ENCODE measurements at regions not wholly inside any gene's neighbourhood (a gene's known extent, or its start where the extent isn't known, plus 50 kb on each side); places are given as distances from the start of the nearest gene placed in this dataset.

GRCh38 chr5:158458086-158458485 lies 599.1 kb upstream of the CLINT1 start:
- no peaks in the 10 kb centered on the region for H3K4me1 ChIP-seq (ENCODE audit: control insufficient read depth, extremely low read depth, insufficient read depth, low read length)
- H3K4me2 ChIP-seq (ENCODE audit: control insufficient read depth, extremely low read depth, insufficient read depth, low read depth, low read length) = no peak overlapping the region
- no peak overlapping the region for H3K4me3 ChIP-seq (ENCODE audit: control insufficient read depth in 2 of 3, extremely low read depth in 1 of 3, insufficient read depth in 2 of 3, low read depth in 1 of 3, low read length in 3 of 3)
- no peaks in the 10 kb centered on the region for H3K9me1 ChIP-seq (ENCODE audit: control insufficient read depth, extremely low read depth, insufficient read depth, low read length)
- no peaks in the 10 kb centered on the region for H4K20me1 ChIP-seq (ENCODE audit: control insufficient read depth, extremely low read depth, insufficient read depth, low read length)
- H3K9me3 ChIP-seq (ENCODE audit: control insufficient read depth, low read depth, low read length) = no peaks in the 10 kb centered on the region
- DNase-seq (ENCODE audit: low read depth, low spot score) (no peak), FAIRE-seq (no peak)
- H3K79me2 ChIP-seq (ENCODE audit: control insufficient read depth, insufficient read depth, low read length) = no peaks in the 10 kb centered on the region
- dilution Hi-C loops (cut with MboI; ENCODE audit: extremely low pct_ligation_motif_present, low sequenced_read_pairs) = no loop called here
- no peaks in the 10 kb centered on the region for H3K36me3 ChIP-seq (ENCODE audit: control insufficient read depth in 2 of 2, extremely low read depth in 1 of 2, insufficient read depth in 2 of 2, low read length in 2 of 2)
- no peak for TF ChIP-seq EZH2 (IDR thresholded peaks at IDR 0.05; ENCODE audit: low read length)
- TF ChIP-seq, protein P1, sequence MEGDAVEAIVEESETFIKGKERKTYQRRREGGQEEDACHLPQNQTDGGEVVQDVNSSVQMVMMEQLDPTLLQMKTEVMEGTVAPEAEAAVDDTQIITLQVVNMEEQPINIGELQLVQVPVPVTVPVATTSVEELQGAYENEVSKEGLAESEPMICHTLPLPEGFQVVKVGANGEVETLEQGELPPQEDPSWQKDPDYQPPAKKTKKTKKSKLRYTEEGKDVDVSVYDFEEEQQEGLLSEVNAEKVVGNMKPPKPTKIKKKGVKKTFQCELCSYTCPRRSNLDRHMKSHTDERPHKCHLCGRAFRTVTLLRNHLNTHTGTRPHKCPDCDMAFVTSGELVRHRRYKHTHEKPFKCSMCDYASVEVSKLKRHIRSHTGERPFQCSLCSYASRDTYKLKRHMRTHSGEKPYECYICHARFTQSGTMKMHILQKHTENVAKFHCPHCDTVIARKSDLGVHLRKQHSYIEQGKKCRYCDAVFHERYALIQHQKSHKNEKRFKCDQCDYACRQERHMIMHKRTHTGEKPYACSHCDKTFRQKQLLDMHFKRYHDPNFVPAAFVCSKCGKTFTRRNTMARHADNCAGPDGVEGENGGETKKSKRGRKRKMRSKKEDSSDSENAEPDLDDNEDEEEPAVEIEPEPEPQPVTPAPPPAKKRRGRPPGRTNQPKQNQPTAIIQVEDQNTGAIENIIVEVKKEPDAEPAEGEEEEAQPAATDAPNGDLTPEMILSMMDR (optimal IDR thresholded peaks at IDR 0.05 in 1 of 3, IDR thresholded peaks at IDR 0.05 in 1 of 3, conservative IDR thresholded peaks at IDR 0.05 in 1 of 3; ENCODE audit: extremely low read depth in 1 of 3, insufficient read depth in 2 of 3, low read length in 3 of 3) = no peak
- no peak overlapping the region for H3K27ac ChIP-seq (ENCODE audit: control insufficient read depth, insufficient read depth, low read length)
- H3K27me3 ChIP-seq (ENCODE audit: control insufficient read depth, extremely low read depth, insufficient read depth, low read length) = no peaks in the 10 kb centered on the region
- H2AFZ ChIP-seq (ENCODE audit: control insufficient read depth, low read length) = no peak overlapping the region
- no peak overlapping the region for H3K9ac ChIP-seq (ENCODE audit: control insufficient read depth, extremely low read depth, insufficient read depth, low read length)

- Histone ChIP-seq H3K79me2 (ENCODE audit: control insufficient read depth, insufficient read depth, low read length) (no peaks in the 10 kb centered on the region), H3K36me3 (ENCODE audit: control insufficient read depth in 2 of 2, extremely low read depth in 1 of 2, insufficient read depth in 2 of 2, low read length in 2 of 2) (no peaks in the 10 kb centered on the region), H3K4me2 (ENCODE audit: control insufficient read depth, extremely low read depth, insufficient read depth, low read depth, low read length) (no peak overlapping the region), H3K4me3 (ENCODE audit: control insufficient read depth in 2 of 3, extremely low read depth in 1 of 3, insufficient read depth in 2 of 3, low read depth in 1 of 3, low read length in 3 of 3) (no peak overlapping the region), H3K9ac (ENCODE audit: control insufficient read depth, extremely low read depth, insufficient read depth, low read length) (no peak overlapping the region), H3K27ac (ENCODE audit: control insufficient read depth, insufficient read depth, low read length) (no peak overlapping the region), H4K20me1 (ENCODE audit: control insufficient read depth, extremely low read depth, insufficient read depth, low read length) (no peaks in the 10 kb centered on the region), H3K9me3 (ENCODE audit: control insufficient read depth, low read depth, low read length) (no peaks in the 10 kb centered on the region), H3K27me3 (ENCODE audit: control insufficient read depth, extremely low read depth, insufficient read depth, low read length) (no peaks in the 10 kb centered on the region), H2AFZ (ENCODE audit: control insufficient read depth, low read length) (no peak overlapping the region), H3K9me1 (ENCODE audit: control insufficient read depth, extremely low read depth, insufficient read depth, low read length) (no peaks in the 10 kb centered on the region), H3K4me1 (ENCODE audit: control insufficient read depth, extremely low read depth, insufficient read depth, low read length) (no peaks in the 10 kb centered on the region)
- peak; percentile 25 for DNase-seq (ENCODE audit: low read depth, low spot score)
- dilution Hi-C loops (cut with MboI; ENCODE audit: extremely low pct_ligation_motif_present, low sequenced_read_pairs) = no loop called here
- TF ChIP-seq, protein P1 (optimal IDR thresholded peaks at IDR 0.05 in 1 of 3, IDR thresholded peaks at IDR 0.05 in 1 of 3, conservative IDR thresholded peaks at IDR 0.05 in 1 of 3; ENCODE audit: extremely low read depth in 1 of 3, insufficient read depth in 2 of 3, low read length in 3 of 3) = no peak
- TF ChIP-seq EZH2 (IDR thresholded peaks at IDR 0.05; ENCODE audit: low read length) = no peak
- FAIRE-seq = peak; percentile 49
These were observed 597.8 kb upstream of the CLINT1 start for GRCh38 chr5:158456756-158457155.

Measured in keratinocyte (primary cell).